HUES6 (cell line): ENCODE measurements at regions not wholly inside any gene's neighbourhood (a gene's known extent, or its start where the extent isn't known, plus 50 kb on each side); places are given as distances from the start of the nearest gene placed in this dataset.

ENCODE experiments used
- H3K27ac ChIP-seq: 2 replicates; pipeline ENCODE4 v1.7.0; 2013; ENCODE audit warnings: low read depth, mild to moderate bottlenecking, low read length, inconsistent platforms
- H3K27me3 ChIP-seq: 2 replicates; pipeline ENCODE4 v1.6.1; 2013; ENCODE audit warnings: low read length; ENCODE audit not compliant: control insufficient read depth, insufficient read depth
- H3K36me3 ChIP-seq: 2 replicates; pipeline ENCODE4 v1.6.1; 2013; ENCODE audit warnings: low read length; ENCODE audit not compliant: control insufficient read depth, insufficient read depth
- H3K4me1 ChIP-seq: 2 replicates; pipeline ENCODE4 v1.6.1; 2013; ENCODE audit warnings: low read length; ENCODE audit not compliant: control insufficient read depth, insufficient read depth
- H3K4me3 ChIP-seq: 2 replicates; pipeline ENCODE4 v1.5.1; 2013; ENCODE audit warnings: low read depth, low read length
- H3K9ac ChIP-seq: one replicate; pipeline ENCODE4 v1.6.1; 2013; ENCODE audit warnings: mild to moderate bottlenecking, low read length
- H3K9me3 ChIP-seq: 2 replicates; pipeline ENCODE4 v1.6.1; 2013; ENCODE audit warnings: low read depth, low read length; ENCODE audit not compliant: control insufficient read depth, insufficient read depth

GRCh38 chrX:8971116-8971515 is 62.8 kb downstream of the FAM9B start:
- Histone ChIP-seq H3K27ac (no peak overlapping the region), H3K27me3 (no peaks in the 10 kb centered on the region; the same call in 1 of the 2 replicates), H3K4me3 (no peak overlapping the region), H3K9ac (no peak overlapping the region), H3K36me3 (no peaks in the 10 kb centered on the region), H3K9me3 (no peaks in the 10 kb centered on the region), H3K4me1 (no peaks in the 10 kb centered on the region)

- H3K9ac ChIP-seq = no peak overlapping the region
These were observed 64.5 kb downstream of the FAM9B start for GRCh38 chrX:8969378-8969777.

GRCh38 chrX:8967461-8967860 is 66.5 kb downstream of the FAM9B start:
- Histone ChIP-seq H3K36me3 (no peaks in the 10 kb centered on the region), H3K9me3 (peaks cover 12% of the 10 kb centered on the region), H3K9ac (peak overlapping the region; percentile 33), H3K4me1 (no peaks in the 10 kb centered on the region), H3K27ac (no peak overlapping the region; the same call in 1 of the 2 replicates), H3K27me3 (no peaks in the 10 kb centered on the region; the same call in 1 of the 2 replicates), H3K4me3 (no peak overlapping the region)

More at GRCh38 chrX:8969378-8969777, 64.5 kb downstream of the FAM9B start:
- Histone ChIP-seq H3K4me3 (no peak overlapping the region), H3K27me3 (no peaks in the 10 kb centered on the region; the same call in 1 of the 2 replicates), H3K9me3 (peaks cover 10% of the 10 kb centered on the region), H3K36me3 (no peaks in the 10 kb centered on the region), H3K27ac (no peak overlapping the region), H3K4me1 (no peaks in the 10 kb centered on the region)

- Histone ChIP-seq H3K27ac (no peak overlapping the region), H3K9ac (no peak overlapping the region), H3K4me3 (no peak overlapping the region)
These were observed 72.9 kb downstream of the FAM9B start for GRCh38 chrX:8960957-8961468.

GRCh38 chrX:8955511-8955910 is 78.4 kb downstream of the FAM9B start:
- H3K4me3 ChIP-seq = no peak overlapping the region
- no peak overlapping the region for H3K27ac ChIP-seq
- H3K27me3 ChIP-seq = peaks cover 11% of the 10 kb centered on the region; the same call in 1 of the 2 replicates
- H3K36me3 ChIP-seq = no peaks in the 10 kb centered on the region
- peaks cover 9% of the 10 kb centered on the region for H3K4me1 ChIP-seq
- no peaks in the 10 kb centered on the region for H3K9me3 ChIP-seq
- no peak overlapping the region for H3K9ac ChIP-seq

More at GRCh38 chrX:8960957-8961468, 72.9 kb downstream of the FAM9B start:
- H3K4me1 ChIP-seq = peaks cover 16% of the 10 kb centered on the region
- H3K27me3 ChIP-seq = peaks cover 11% of the 10 kb centered on the region; the same call in 1 of the 2 replicates
- no peaks in the 10 kb centered on the region for H3K36me3 ChIP-seq
- peaks cover 12% of the 10 kb centered on the region for H3K9me3 ChIP-seq

GRCh38 chrX:8946563-8946962 is 87.4 kb downstream of the FAM9B start:
- Histone ChIP-seq H3K27me3 (peaks cover under 1% of the 10 kb centered on the region; the same call in 1 of the 2 replicates), H3K9me3 (no peaks in the 10 kb centered on the region), H3K27ac (no peak overlapping the region), H3K4me1 (no peaks in the 10 kb centered on the region), H3K4me3 (no peak overlapping the region), H3K9ac (no peak overlapping the region), H3K36me3 (no peaks in the 10 kb centered on the region)

GRCh38 chrX:8939322-8939721 is 94.6 kb downstream of the FAM9B start:
- H3K9me3 ChIP-seq = peaks cover 7% of the 10 kb centered on the region; the same call in 1 of the 2 replicates
- no peak overlapping the region for H3K27ac ChIP-seq
- no peak overlapping the region for H3K4me3 ChIP-seq
- H3K27me3 ChIP-seq = peaks cover 6% of the 10 kb centered on the region; the same call in 1 of the 2 replicates
- no peaks in the 10 kb centered on the region for H3K4me1 ChIP-seq
- H3K9ac ChIP-seq = no peak overlapping the region
- no peaks in the 10 kb centered on the region for H3K36me3 ChIP-seq

- Histone ChIP-seq H3K27me3 (no peaks in the 10 kb centered on the region; the same call in 1 of the 2 replicates), H3K9ac (no peak overlapping the region), H3K27ac (no peak overlapping the region), H3K4me1 (no peaks in the 10 kb centered on the region), H3K36me3 (no peaks in the 10 kb centered on the region), H3K4me3 (no peak overlapping the region), H3K9me3 (peaks cover 3% of the 10 kb centered on the region; the same call in 1 of the 2 replicates)
These were observed 106.2 kb downstream of the FAM9B start for GRCh38 chrX:8927701-8928100.

- H3K27ac ChIP-seq = no peak overlapping the region
- no peaks in the 10 kb centered on the region for H3K4me1 ChIP-seq
- H3K4me3 ChIP-seq = no peak overlapping the region
- no peak overlapping the region for H3K9ac ChIP-seq
- no peaks in the 10 kb centered on the region for H3K36me3 ChIP-seq
- no peaks in the 10 kb centered on the region; the same call in 1 of the 2 replicates for H3K27me3 ChIP-seq
- no peaks in the 10 kb centered on the region for H3K9me3 ChIP-seq
These were observed 106.8 kb downstream of the FAM9B start for GRCh38 chrX:8927066-8927635.

GRCh38 chrX:8921615-8922014 is 112.3 kb downstream of the FAM9B start:
- no peak overlapping the region for H3K9ac ChIP-seq
- H3K27me3 ChIP-seq = peaks cover 4% of the 10 kb centered on the region; the same call in 1 of the 2 replicates
- H3K9me3 ChIP-seq = no peaks in the 10 kb centered on the region
- H3K4me1 ChIP-seq = no peaks in the 10 kb centered on the region
- no peak overlapping the region for H3K4me3 ChIP-seq
- H3K36me3 ChIP-seq = no peaks in the 10 kb centered on the region
- no peak overlapping the region for H3K27ac ChIP-seq

GRCh38 chrX:8919801-8920200 is 114.1 kb downstream of the FAM9B start:
- Histone ChIP-seq H3K27ac (no peak overlapping the region), H3K9me3 (no peaks in the 10 kb centered on the region), H3K27me3 (peaks cover 4% of the 10 kb centered on the region; the same call in 1 of the 2 replicates), H3K9ac (no peak overlapping the region), H3K4me1 (no peaks in the 10 kb centered on the region), H3K4me3 (no peak overlapping the region), H3K36me3 (no peaks in the 10 kb centered on the region)
